GM20431 (cell line): ENCODE measurements at regions not wholly inside any gene's neighbourhood (a gene's known extent, or its start where the extent isn't known, plus 50 kb on each side); places are given as distances from the start of the nearest gene placed in this dataset.

ENCODE experiments used
- in situ Hi-C: fragments of 300-500 bp; cut with MseI, MboI; formaldehyde crosslinking; loops from one replicate; pipeline ENCODE4 v1.15.0; 2020; ENCODE audit warnings: low sequenced_read_pairs; ENCODE audit not compliant: unreplicated experiment

DNA sequence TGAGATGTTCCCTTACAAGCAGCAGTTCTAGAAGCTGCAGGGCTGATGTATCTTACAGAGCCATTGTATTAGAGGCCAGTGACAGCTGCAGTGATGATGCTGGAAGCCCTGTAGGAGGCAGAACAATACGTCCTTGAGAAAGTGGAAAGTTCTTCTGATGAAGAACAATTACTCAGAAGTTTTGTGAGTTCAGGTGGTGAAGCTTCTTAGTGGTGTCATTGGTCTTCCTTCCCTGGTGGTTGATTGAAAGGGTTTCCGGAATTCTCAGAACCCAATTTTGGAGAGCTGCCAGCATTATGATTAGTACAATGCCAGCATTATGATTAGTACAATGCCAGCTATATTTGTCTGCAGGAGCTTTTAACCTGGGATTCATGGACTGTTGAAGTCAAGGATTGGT lies 356.4 kb downstream of the MFSD1 start:
- in situ Hi-C loops: no loop called here

DNA sequence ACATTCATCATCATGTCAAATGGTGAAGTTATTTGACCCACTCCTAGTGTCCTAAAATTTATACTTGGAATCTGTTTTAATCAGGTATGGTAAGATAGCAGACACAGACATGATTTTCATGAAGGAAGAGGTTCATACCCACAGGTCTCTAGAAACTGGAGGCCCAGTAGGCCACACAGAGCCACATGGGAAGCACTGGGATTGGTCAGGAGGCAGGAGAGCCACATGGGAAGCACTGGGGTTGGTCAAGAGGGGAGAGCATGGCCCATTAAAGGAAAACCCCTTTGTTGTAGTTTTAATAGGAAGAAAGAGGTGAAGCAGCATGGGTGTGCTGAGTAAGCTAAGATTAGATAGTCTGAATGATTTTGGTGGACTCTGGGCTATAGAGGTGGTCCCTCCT lies 356.9 kb downstream of the MFSD1 start:
- in situ Hi-C loops: no loop called here

GRCh38 chr3:159159546-159159945 lies 357.7 kb downstream of the MFSD1 start:
- in situ Hi-C loops: no loop called here

- in situ Hi-C loops: no loop called here
Observed at GRCh38 chr3:159163656-159164055, 361.8 kb downstream of the MFSD1 start.

DNA sequence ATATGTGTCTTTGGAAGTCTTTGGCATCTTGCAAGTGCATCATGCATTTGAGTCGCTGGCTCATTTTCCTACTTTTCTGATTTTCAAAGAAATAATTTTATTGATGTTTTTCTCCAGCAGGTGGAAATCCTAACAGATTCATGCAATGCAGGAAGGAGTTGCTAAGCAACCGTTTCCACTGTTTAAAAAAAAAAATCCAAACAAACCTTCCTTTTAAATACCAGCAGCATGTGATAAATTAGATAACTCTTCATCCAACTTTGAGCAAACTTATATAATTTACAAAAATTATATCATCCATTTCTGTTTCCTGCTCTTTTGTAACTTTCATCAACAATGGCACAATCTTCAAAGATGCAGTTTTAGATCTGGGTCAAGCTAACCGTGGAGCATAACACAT lies 364.1 kb downstream of the MFSD1 start:
- in situ Hi-C loops: no loop called here

DNA sequence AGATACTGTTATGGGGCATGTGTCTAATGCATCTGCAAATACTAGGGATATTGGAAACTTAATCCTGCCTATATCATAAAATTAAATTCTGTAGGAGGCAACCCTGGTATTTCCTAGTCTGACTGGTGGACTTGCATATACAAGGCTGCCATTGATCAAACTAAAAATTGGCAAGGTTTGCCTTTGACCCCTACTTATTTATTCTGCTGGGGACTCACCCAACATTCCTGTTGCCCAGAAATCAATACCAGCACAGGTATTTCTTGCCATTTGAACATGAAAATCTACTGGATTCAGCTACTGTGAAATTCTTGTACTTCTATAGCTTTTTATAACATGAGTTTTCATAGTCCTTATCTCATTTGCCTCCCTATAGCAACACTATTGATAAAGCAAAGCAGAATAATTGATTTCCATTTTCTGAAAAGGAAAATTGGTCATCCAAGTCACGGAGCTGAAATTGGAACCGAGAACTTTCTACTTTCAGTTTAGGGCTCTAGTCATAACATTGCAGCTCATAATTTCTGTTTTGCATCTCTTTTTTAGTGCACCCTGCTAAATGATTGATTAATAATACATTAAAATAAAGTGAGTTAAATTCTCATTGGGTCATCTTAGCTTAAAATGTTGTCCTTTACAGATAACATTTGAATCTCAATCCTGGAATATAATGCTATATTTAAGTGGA lies 365.2 kb downstream of the MFSD1 start:
- in situ Hi-C loops: no loop called here

GRCh38 chr3:159168788-159169187 lies 366.9 kb downstream of the MFSD1 start:
- in situ Hi-C loops: no loop called here

- in situ Hi-C loops: no loop called here
Observed at GRCh38 chr3:159169828-159170227, 368.0 kb downstream of the MFSD1 start.

DNA sequence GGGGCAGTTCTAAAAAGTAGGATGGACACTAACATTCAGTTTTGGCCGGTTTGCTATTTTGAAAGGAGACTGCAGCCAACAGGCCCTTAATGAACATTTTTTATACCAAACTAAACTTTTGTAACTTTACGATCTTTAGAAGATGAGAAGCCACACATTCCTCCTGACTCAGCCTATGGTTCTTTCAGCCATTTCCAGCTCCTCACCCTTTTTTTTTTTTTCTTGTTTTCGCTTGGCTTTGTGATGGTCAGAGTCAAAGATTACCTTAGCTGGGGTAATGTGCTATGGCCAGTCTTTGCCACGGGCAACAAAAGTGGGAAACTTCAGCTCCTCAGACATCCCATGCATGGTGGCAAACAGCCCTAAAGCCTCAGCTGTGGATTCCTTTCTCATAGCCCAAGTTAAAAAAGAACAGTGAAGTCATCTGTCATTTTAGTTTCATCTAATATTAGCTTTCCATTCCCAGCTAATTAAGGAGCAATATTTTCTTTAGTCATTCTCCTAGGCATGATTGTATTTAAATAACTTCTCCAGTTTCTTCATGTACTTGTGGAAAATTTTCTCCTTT lies 368.7 kb downstream of the MFSD1 start:
- in situ Hi-C loops: no loop called here

DNA sequence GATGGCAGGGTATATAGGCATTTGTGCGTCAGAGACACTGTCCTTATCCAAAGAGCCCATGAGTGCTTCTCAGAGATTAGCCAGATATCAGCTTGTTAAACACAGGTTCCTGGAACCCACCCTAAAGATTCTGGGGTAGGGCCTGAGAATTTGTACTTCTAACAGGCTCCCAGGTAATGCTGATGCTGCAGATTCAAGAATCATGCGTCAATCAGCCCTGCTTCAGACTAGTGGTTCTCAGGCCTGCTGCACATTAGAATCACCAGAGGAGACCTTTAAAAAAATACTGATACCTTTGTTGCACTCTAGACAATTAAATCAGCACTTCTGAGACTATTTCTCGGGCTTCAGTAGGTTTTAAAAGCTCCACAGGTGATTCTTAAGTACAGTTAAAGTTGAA lies 369.5 kb downstream of the MFSD1 start:
- in situ Hi-C loops: no loop called here

GRCh38 chr3:159172473-159172872 lies 370.6 kb downstream of the MFSD1 start:
- in situ Hi-C loops: no loop called here

DNA sequence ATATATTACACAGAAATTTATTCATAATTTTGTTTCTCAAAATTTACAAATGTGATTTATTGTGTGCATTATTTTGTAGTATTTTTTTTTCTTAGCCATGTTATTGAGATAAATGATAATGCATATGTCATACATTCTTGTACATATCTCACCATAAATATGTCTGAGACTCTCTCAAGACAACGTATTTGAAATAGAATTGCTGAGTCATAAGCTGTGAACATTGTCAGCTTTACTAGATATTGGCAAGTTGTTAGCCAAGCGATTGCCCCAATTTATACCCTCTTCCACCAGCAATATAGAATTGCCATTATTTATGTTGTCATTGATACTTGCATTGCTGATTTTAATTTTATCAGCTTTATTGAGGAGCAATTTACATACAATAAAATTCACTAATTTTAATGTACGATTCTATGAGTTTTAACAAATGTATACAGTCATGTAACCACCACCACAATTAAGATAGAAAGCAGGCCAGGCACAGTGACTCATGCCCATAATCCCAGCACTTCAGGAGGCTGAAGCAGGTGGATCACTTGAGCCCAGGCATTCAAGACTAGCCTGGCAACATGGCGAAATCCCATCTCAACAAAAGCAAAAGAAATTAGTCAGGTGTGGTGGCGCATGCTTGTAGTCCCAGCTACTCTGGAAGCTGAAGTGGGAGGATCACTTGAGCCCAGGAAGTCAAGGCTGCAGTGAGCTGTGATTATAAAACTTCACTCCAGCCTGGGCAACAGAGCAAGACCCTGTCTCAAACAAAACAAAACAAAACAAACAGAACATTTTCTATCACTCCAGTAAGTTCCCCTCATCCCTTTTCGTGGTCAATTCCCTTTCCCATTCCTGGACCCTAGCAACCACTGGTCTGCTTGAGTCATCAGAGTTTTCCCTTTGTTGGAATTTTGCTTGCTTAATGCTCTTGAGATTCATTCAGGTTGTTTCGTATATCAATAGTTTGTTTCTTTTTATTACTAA lies 373.1 kb downstream of the MFSD1 start:
- in situ Hi-C loops: no loop called here

DNA sequence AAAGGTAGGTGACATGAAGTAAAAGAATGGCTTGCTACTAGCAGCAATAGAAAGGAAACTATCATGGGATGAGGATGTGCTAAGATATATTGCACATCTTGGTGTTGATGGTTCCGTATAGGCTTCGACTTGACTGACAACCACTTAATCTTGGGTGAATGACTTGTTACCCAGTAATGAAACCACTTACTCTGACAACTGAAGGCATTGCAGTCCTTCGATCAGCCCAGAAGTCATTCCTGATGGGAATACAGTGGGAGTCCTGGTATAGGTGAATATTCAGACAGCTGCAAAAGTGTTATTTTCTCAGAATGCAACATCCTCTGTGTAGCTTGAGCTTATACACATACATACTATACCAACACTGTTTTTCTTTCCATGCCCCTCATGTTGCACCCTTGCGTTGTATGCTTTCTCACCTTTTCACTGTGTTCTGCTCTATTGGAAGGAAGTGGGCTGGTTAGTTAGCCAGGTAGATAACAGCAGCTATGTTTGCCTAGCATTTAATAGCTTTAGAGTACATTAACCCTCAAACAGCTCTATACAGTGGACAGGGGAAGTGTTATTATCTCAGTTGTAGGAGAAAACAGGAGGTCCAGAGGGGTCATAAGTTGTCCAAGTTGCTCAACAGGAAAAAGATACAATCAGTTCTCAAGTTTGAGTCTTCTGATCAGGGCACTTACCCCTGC lies 376.5 kb downstream of the MFSD1 start:
- in situ Hi-C loops: no loop called here

GRCh38 chr3:159182961-159183360 lies 381.1 kb downstream of the MFSD1 start:
- in situ Hi-C loops: no loop called here

DNA sequence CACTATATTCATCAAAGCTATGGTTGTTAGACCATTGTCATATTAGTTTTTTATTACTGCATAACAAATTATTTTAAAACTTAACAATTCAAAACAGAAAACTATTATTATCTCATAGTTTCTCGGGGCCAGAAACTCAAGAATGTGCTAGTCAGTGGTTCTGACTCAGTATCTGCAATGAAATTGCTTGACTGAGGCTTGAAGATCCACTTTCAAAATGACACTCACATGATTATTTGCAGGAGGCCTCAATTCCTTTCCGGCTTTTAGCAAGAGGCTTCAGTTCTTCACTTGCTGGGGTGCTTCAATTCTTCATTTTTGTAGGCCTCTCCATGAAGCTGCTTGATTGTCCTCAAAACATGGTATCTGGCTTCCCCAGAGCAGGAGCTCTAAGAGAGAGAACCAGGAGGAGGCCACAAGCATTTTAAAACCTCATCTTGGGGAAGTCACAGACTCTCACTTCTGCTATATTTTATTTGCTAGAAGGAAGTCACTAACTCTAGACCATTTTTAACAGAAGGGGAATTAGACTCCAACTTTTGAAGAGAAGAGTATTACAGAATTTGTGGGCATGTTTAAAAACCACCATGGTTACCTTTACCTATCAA lies 383.7 kb downstream of the MFSD1 start:
- in situ Hi-C loops: no loop called here

GRCh38 chr3:159186581-159186980 lies 384.7 kb downstream of the MFSD1 start:
- in situ Hi-C loops: no loop called here

GRCh38 chr3:159187232-159187631 lies 385.4 kb downstream of the MFSD1 start:
- in situ Hi-C loops: no loop called here

- in situ Hi-C loops: no loop called here
Observed at GRCh38 chr3:159187706-159188105, 385.9 kb downstream of the MFSD1 start.

DNA sequence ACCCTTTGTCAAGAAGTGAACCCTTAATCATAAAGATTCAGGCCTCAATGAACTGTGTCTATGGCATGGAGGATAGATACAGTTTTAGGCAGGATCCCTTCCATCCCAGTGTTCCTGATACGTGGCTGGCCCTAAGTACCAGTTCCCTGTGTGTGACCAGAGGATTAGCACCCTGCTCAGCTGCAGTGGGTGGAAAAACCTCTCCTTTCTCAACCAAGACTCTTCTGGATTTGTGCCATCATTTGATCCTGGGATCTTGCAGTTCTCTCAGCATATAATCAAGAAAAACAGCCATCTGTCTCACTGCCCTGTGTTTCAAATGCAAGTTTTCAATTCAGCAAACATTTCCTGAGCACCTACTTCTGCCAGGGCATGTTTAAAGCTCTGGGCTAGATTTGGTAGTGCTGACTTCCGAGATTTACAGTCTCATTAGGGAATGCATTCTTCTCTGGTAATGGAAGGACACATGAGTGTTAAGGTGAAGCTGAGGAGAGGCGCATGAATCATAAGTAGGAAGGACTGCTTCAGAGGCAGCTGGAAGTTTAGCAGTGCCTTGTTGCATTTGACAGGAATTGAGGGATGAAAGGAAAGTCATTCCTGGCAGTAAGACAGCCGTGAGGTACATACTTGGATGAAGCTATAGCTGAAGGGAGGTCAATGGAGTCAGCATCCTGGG lies 388.3 kb downstream of the MFSD1 start:
- in situ Hi-C loops: no loop called here

DNA sequence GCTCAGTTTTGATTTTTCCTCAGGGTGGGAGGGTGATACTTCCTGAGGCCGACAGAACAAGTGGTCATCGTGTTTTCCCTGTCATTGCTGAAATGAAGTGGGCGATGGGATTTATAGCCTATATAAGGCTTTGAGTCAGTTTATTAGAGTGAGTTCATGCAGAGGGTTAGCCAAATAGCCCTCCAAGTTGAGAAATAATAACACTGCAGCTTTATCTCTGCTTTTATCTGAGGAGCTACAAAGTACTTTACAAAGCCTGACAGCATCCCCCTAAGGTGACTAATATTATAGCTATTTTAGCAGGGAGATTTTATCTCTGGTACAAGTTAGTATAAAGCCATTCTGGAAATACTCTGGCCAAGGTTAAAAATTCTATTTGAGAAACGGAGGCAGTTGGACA lies 389.6 kb downstream of the MFSD1 start:
- in situ Hi-C loops: no loop called here
